ENCODE measurements at regions not wholly inside any gene's neighbourhood (a gene's known extent, or its start where the extent isn't known, plus 50 kb on each side); places are given as distances from the start of the nearest gene placed in this dataset.

- H3K9me3 ChIP-seq (ENCODE audit: control insufficient read depth in 4 of 4, insufficient read depth in 3 of 4, low read length in 3 of 4) = no peaks in the 10 kb centered on the region
- no peak overlapping the region for H3K27ac ChIP-seq (ENCODE audit: low read depth in 1 of 2, low read length in 1 of 2)
- no peaks in the 10 kb centered on the region for H3K27me3 ChIP-seq (ENCODE audit: control insufficient read depth in 3 of 3, insufficient read depth in 3 of 3, low read length in 2 of 3)
- no peak overlapping the region for H3K9ac ChIP-seq (ENCODE audit: insufficient read depth in 1 of 2, low read length in 2 of 2)
- WGBS, 2 donors = 85 to 87% methylated on average over 14 of the region's 14 CpGs
- DNase-seq = no peak
- TF ChIP-seq, protein P1, sequence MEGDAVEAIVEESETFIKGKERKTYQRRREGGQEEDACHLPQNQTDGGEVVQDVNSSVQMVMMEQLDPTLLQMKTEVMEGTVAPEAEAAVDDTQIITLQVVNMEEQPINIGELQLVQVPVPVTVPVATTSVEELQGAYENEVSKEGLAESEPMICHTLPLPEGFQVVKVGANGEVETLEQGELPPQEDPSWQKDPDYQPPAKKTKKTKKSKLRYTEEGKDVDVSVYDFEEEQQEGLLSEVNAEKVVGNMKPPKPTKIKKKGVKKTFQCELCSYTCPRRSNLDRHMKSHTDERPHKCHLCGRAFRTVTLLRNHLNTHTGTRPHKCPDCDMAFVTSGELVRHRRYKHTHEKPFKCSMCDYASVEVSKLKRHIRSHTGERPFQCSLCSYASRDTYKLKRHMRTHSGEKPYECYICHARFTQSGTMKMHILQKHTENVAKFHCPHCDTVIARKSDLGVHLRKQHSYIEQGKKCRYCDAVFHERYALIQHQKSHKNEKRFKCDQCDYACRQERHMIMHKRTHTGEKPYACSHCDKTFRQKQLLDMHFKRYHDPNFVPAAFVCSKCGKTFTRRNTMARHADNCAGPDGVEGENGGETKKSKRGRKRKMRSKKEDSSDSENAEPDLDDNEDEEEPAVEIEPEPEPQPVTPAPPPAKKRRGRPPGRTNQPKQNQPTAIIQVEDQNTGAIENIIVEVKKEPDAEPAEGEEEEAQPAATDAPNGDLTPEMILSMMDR (IDR thresholded peaks at IDR 0.05; ENCODE audit: control extremely low read depth, extremely low read depth) = no peak
- H3K36me3 ChIP-seq (ENCODE audit: control insufficient read depth in 4 of 4, insufficient read depth in 4 of 4, low read length in 4 of 4) = peaks cover 0 to 3% (median 0%) of the 10 kb centered on the region in 4 donors
- no peak for ATAC-seq (ENCODE audit: insufficient read depth, low FRiP score)
- H3K4me3 ChIP-seq = no peak overlapping the region
- peaks cover 0 to 32% (median 3%) of the 10 kb centered on the region in 5 donors for H3K4me1 ChIP-seq (ENCODE audit: control insufficient read depth in 5 of 5, insufficient read depth in 5 of 5, low read length in 5 of 5)
These were observed 195.8 kb upstream of the GSE1 start for GRCh38 chr16:85417156-85417860.

DNA sequence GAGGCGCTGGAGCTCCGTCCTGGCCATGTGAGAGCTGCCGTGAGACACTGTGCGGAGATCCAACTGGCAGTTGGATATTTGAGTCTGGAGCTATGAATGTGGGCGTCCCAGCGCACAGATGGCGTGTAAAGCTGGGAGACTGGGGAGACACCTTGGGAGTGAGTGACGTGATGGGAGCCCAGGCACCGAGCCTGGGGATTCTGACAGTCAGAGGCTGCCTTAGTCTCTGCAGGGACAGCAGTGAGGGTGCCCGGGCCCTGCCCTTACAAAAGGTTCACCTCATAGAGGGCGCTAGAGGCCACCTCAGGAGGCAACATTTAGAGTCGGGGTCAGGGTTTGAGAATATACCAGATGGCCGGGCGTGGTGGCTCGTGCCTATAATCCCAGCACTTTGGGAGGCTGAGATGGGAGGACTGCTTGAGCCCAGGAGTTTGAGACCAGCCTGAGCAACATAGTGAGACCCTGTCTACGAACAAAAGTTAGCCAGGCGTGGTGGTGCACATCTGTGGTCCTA, 194.1 kb upstream of the GSE1 start:
- Histone ChIP-seq H3K36me3 (ENCODE audit: control insufficient read depth in 4 of 4, insufficient read depth in 4 of 4, low read length in 4 of 4) (peaks cover 0 to 2% (median 0%) of the 10 kb centered on the region in 4 donors), H3K9me3 (ENCODE audit: control insufficient read depth in 4 of 4, insufficient read depth in 3 of 4, low read length in 3 of 4) (no peaks in the 10 kb centered on the region), H3K9ac (ENCODE audit: insufficient read depth in 1 of 2, low read length in 2 of 2) (no peak overlapping the region), H3K4me3 (no peak overlapping the region), H3K27me3 (ENCODE audit: control insufficient read depth in 3 of 3, insufficient read depth in 3 of 3, low read length in 2 of 3) (no peaks in the 10 kb centered on the region), H3K27ac (ENCODE audit: low read depth in 1 of 2, low read length in 1 of 2) (no peak overlapping the region), H3K4me1 (ENCODE audit: control insufficient read depth in 5 of 5, insufficient read depth in 5 of 5, low read length in 5 of 5) (peaks cover 0 to 34% (median 3%) of the 10 kb centered on the region in 5 donors)
- WGBS, 2 donors = 89 to 94% methylated on average over 17 of the region's 17 CpGs
- TF ChIP-seq, protein P1 (IDR thresholded peaks at IDR 0.05; ENCODE audit: control extremely low read depth, extremely low read depth) = no peak
- no peak for ATAC-seq (ENCODE audit: insufficient read depth, low FRiP score)
- no peak for DNase-seq

GRCh38 chr16:85419503-85420408, 193.4 kb upstream of the GSE1 start:
- H3K4me1 ChIP-seq (ENCODE audit: control insufficient read depth in 5 of 5, insufficient read depth in 5 of 5, low read length in 5 of 5) = peaks cover 0 to 41% (median 3%) of the 10 kb centered on the region in 5 donors
- H3K9ac ChIP-seq (ENCODE audit: insufficient read depth in 1 of 2, low read length in 2 of 2) = no peak overlapping the region
- TF ChIP-seq, protein P1 (IDR thresholded peaks at IDR 0.05; ENCODE audit: control extremely low read depth, extremely low read depth) = no peak
- H3K27me3 ChIP-seq (ENCODE audit: control insufficient read depth in 3 of 3, insufficient read depth in 3 of 3, low read length in 2 of 3) = no peaks in the 10 kb centered on the region
- ATAC-seq (ENCODE audit: insufficient read depth, low FRiP score) = no peak
- WGBS, 2 donors = 90 to 94% methylated on average over 21 of the region's 21 CpGs
- no peak for DNase-seq
- no peak overlapping the region for H3K4me3 ChIP-seq
- H3K27ac ChIP-seq (ENCODE audit: low read depth in 1 of 2, low read length in 1 of 2) = no peak overlapping the region
- no peaks in the 10 kb centered on the region for H3K36me3 ChIP-seq (ENCODE audit: control insufficient read depth in 4 of 4, insufficient read depth in 4 of 4, low read length in 4 of 4)
- no peaks in the 10 kb centered on the region for H3K9me3 ChIP-seq (ENCODE audit: control insufficient read depth in 4 of 4, insufficient read depth in 3 of 4, low read length in 3 of 4)
